ENCODE measurements at regions not wholly inside any gene's neighbourhood (a gene's known extent, or its start where the extent isn't known, plus 50 kb on each side); places are given as distances from the start of the nearest gene placed in this dataset.

GRCh38 chr11:15675683-15676082 is 561.0 kb downstream of the INSC start:
- WGBS (ENCODE audit: insufficient coverage) = no CpG with 5 or more reads among the region's 1 CpG
- Histone ChIP-seq H3K27me3 (ENCODE audit: control insufficient read depth in 2 of 2, insufficient read depth in 2 of 2, low read length in 2 of 2) (no peaks in the 10 kb centered on the region), H3K4me2 (replicated peaks; ENCODE audit: extremely low read depth, low read length, poor library complexity, severe bottlenecking) (no peak overlapping the region), H3K79me2 (ENCODE audit: insufficient read depth, low read length) (no peaks in the 10 kb centered on the region), H3K4me3 (replicated peaks in 1 of 3; ENCODE audit: low read depth in 2 of 3, low read length in 3 of 3) (no peak overlapping the region), H3K9me3 (replicated peaks in 1 of 2; ENCODE audit: control insufficient read depth in 1 of 2, insufficient read depth in 1 of 2, low read length in 2 of 2) (no peaks in the 10 kb centered on the region), H3K9ac (ENCODE audit: insufficient read depth, low read length, poor library complexity, severe bottlenecking) (no peak overlapping the region), H3K4me1 (ENCODE audit: control insufficient read depth in 1 of 2, insufficient read depth in 2 of 2, low read length in 2 of 2) (no peaks in the 10 kb centered on the region), H2AFZ (ENCODE audit: insufficient read depth, low read depth, low read length, poor library complexity, severe bottlenecking) (no peak overlapping the region), H3K27ac (ENCODE audit: low read depth in 1 of 2, low read length in 2 of 2) (no peak overlapping the region), H4K20me1 (ENCODE audit: insufficient read depth, low read length) (no peaks in the 10 kb centered on the region), H3K36me3 (replicated peaks in 1 of 2; ENCODE audit: control insufficient read depth in 1 of 2, insufficient read depth in 2 of 2, low read length in 2 of 2) (no peaks in the 10 kb centered on the region)
- no peak for TF ChIP-seq CTCF (IDR thresholded peaks at IDR 0.05)
- Mint-ChIP-seq H3K27ac (no peak overlapping the region), H3K9me3 (peaks cover 2 to 7% (median 5%) of the 10 kb centered on the region in 7 donors), H3K27me3 (ENCODE audit: low read depth in 3 of 3) (peaks cover 3 to 7% (median 3%) of the 10 kb centered on the region in 3 donors), H3K36me3 (no peaks in the 10 kb centered on the region), H3K4me1 (no peaks in the 10 kb centered on the region), H3K4me3 (no peak overlapping the region)
- intact Hi-C loops (cut with micrococcal nuclease) = no loop called here
- DNase-seq = no peak

GRCh38 chr11:15677181-15677580 is 562.5 kb downstream of the INSC start:
- no peaks in the 10 kb centered on the region for H3K4me1 Mint-ChIP-seq
- DNase-seq = no peak
- H3K4me3 Mint-ChIP-seq = no peak overlapping the region
- H3K27ac ChIP-seq (ENCODE audit: low read depth in 1 of 2, low read length in 2 of 2) = no peak overlapping the region
- H3K27me3 Mint-ChIP-seq (ENCODE audit: low read depth in 3 of 3) = peaks cover 2 to 3% (median 3%) of the 10 kb centered on the region in 3 donors
- intact Hi-C loops (cut with micrococcal nuclease) = no loop called here
- no peaks in the 10 kb centered on the region for H3K36me3 ChIP-seq (replicated peaks in 1 of 2; ENCODE audit: control insufficient read depth in 1 of 2, insufficient read depth in 2 of 2, low read length in 2 of 2)
- peaks cover 0 to 7% (median 2%) of the 10 kb centered on the region in 7 donors for H3K9me3 Mint-ChIP-seq
- no peaks in the 10 kb centered on the region for H3K9me3 ChIP-seq (replicated peaks in 1 of 2; ENCODE audit: control insufficient read depth in 1 of 2, insufficient read depth in 1 of 2, low read length in 2 of 2)
- no peaks in the 10 kb centered on the region for H3K4me1 ChIP-seq (ENCODE audit: control insufficient read depth in 1 of 2, insufficient read depth in 2 of 2, low read length in 2 of 2)
- no peaks in the 10 kb centered on the region for H3K27me3 ChIP-seq (ENCODE audit: control insufficient read depth in 2 of 2, insufficient read depth in 2 of 2, low read length in 2 of 2)
- no CpG with 5 or more reads among the region's 1 CpG for WGBS (ENCODE audit: insufficient coverage)
- H3K4me2 ChIP-seq (replicated peaks; ENCODE audit: extremely low read depth, low read length, poor library complexity, severe bottlenecking) = no peak overlapping the region
- TF ChIP-seq CTCF (IDR thresholded peaks at IDR 0.05) = no peak
- H3K79me2 ChIP-seq (ENCODE audit: insufficient read depth, low read length) = no peaks in the 10 kb centered on the region
- no peak overlapping the region for H3K27ac Mint-ChIP-seq
- no peak overlapping the region for H2AFZ ChIP-seq (ENCODE audit: insufficient read depth, low read depth, low read length, poor library complexity, severe bottlenecking)
- no peak overlapping the region for H3K4me3 ChIP-seq (replicated peaks in 1 of 3; ENCODE audit: low read depth in 2 of 3, low read length in 3 of 3)
- no peaks in the 10 kb centered on the region for H4K20me1 ChIP-seq (ENCODE audit: insufficient read depth, low read length)
- no peak overlapping the region for H3K9ac ChIP-seq (ENCODE audit: insufficient read depth, low read length, poor library complexity, severe bottlenecking)
- H3K36me3 Mint-ChIP-seq = no peaks in the 10 kb centered on the region
